ENCODE measurements at regions not wholly inside any gene's neighbourhood (a gene's known extent, or its start where the extent isn't known, plus 50 kb on each side); places are given as distances from the start of the nearest gene placed in this dataset.

GRCh38 chr13:31435536-31435935, 235.8 kb downstream of the B3GLCT start:
- TF ChIP-seq CTCF (IDR thresholded peaks at IDR 0.05 in 2 of 3, conservative IDR thresholded peaks at IDR 0.05 in 1 of 3; ENCODE audit: borderline replicate concordance in 1 of 3, insufficient read depth in 1 of 3, low read depth in 2 of 3, low read length in 2 of 3) (no peak), MAX (IDR thresholded peaks at IDR 0.05) (no peak), RAD21 (IDR thresholded peaks at IDR 0.05; ENCODE audit: low read depth) (no peak), POLR2AphosphoS5 (IDR thresholded peaks at IDR 0.05; ENCODE audit: low read depth, low read length) (no peak), SP1 (IDR thresholded peaks at IDR 0.05; ENCODE audit: low read depth) (no peak), CEBPB (IDR thresholded peaks at IDR 0.05; ENCODE audit: low read depth) (no peak), EZH2 (IDR thresholded peaks at IDR 0.05) (no peak), ZFX (IDR thresholded peaks at IDR 0.05) (no peak)
